HL-60 (cell line): ENCODE measurements at regions not wholly inside any gene's neighbourhood (a gene's known extent, or its start where the extent isn't known, plus 50 kb on each side); places are given as distances from the start of the nearest gene placed in this dataset.

Source experiments
- GABPA ChIP-seq: IDR thresholded peaks from 2 replicates; pipeline ENCODE4 v1.6.1; 2012; ENCODE audit warnings: low read depth
- REST ChIP-seq: IDR thresholded peaks from 2 replicates; pipeline ENCODE4 v1.6.1; 2012; ENCODE audit warnings: low read depth; ENCODE audit not compliant: insufficient replicate concordance
- SPI1 ChIP-seq: IDR thresholded peaks from 2 replicates; pipeline ENCODE4 v1.6.1; 2012; ENCODE audit warnings: low read depth, mild to moderate bottlenecking, borderline replicate concordance
- TF ChIP-seq, protein P1 (sequence below): IDR thresholded peaks from one replicate; pipeline ENCODE4 v1.5.1; 2011; ENCODE audit warnings: low read length, control low read depth, inconsistent platforms; ENCODE audit not compliant: insufficient read depth

DNA sequence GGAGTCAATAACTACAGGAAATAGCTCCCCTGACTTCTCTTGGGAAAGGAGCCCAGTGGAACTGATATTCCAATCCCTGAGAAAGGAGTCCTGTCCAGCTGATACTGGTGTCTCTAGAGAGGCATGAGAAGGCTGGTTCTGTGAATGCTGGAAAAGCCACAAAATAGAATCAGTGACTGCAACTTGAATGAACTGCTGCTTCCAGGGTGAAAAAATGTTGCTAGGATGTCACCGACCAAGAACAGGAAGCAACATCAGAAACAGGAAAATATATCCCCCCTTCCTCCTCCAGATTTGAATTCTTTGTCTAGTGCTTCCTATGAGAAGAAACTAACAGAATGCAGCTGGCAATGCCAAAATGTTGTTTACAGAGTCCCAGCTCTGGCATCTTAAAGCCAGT lies 269.3 kb upstream of the LYPLAL1 start:
- TF ChIP-seq, protein P1, sequence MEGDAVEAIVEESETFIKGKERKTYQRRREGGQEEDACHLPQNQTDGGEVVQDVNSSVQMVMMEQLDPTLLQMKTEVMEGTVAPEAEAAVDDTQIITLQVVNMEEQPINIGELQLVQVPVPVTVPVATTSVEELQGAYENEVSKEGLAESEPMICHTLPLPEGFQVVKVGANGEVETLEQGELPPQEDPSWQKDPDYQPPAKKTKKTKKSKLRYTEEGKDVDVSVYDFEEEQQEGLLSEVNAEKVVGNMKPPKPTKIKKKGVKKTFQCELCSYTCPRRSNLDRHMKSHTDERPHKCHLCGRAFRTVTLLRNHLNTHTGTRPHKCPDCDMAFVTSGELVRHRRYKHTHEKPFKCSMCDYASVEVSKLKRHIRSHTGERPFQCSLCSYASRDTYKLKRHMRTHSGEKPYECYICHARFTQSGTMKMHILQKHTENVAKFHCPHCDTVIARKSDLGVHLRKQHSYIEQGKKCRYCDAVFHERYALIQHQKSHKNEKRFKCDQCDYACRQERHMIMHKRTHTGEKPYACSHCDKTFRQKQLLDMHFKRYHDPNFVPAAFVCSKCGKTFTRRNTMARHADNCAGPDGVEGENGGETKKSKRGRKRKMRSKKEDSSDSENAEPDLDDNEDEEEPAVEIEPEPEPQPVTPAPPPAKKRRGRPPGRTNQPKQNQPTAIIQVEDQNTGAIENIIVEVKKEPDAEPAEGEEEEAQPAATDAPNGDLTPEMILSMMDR, result no peak
- no peak for TF ChIP-seq REST
- TF ChIP-seq GABPA, result no peak
- no peak for TF ChIP-seq SPI1
